ENCODE measurements at regions not wholly inside any gene's neighbourhood (a gene's known extent, or its start where the extent isn't known, plus 50 kb on each side); places are given as distances from the start of the nearest gene placed in this dataset.

DNA sequence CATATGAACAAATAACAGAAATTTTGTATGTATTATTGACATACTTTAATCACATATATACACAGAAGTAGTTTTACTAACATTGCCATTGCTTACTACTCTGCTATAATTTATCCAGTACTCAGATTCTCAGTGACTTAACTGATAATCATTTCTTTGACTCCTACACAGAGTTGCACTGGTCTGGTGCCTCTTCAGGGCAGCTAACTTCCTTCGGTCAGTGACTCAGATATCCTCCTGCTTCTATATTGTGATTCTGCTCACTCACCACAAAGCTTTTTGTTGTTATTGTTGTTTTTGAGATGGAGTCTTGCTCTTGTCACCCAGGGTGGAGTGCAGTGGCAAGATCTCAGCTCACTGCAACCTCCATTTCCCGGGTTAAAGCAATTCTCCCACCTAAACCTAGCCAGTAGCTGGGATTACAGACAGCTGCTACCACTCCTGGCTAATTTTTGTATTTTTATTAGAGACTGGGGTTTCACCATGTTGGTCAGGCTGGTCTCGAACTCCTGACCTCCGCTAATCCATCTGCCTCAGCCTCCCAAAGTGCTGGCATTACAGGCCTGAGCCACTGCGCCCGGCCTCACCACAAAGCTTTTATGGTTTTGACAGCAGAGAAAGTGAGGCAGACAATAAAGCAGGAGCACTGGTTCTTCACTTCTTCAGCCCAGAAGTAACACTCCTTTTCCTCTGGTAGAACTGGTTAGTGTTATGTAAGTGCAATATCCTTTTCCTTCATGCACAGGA is 499.3 kb downstream of the EPHA5 start:
- Histone ChIP-seq H3K36me3 (no peaks in the 10 kb centered on the region), H3K27me3 (no peaks in the 10 kb centered on the region), H3K9me3 (no peaks in the 10 kb centered on the region), H3K4me3 (ENCODE audit: low read depth, low read length) (no peak overlapping the region), H3K4me1 (no peaks in the 10 kb centered on the region)
- TF ChIP-seq, protein P1, sequence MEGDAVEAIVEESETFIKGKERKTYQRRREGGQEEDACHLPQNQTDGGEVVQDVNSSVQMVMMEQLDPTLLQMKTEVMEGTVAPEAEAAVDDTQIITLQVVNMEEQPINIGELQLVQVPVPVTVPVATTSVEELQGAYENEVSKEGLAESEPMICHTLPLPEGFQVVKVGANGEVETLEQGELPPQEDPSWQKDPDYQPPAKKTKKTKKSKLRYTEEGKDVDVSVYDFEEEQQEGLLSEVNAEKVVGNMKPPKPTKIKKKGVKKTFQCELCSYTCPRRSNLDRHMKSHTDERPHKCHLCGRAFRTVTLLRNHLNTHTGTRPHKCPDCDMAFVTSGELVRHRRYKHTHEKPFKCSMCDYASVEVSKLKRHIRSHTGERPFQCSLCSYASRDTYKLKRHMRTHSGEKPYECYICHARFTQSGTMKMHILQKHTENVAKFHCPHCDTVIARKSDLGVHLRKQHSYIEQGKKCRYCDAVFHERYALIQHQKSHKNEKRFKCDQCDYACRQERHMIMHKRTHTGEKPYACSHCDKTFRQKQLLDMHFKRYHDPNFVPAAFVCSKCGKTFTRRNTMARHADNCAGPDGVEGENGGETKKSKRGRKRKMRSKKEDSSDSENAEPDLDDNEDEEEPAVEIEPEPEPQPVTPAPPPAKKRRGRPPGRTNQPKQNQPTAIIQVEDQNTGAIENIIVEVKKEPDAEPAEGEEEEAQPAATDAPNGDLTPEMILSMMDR (IDR thresholded peaks at IDR 0.05; ENCODE audit: low read depth, low read length) = no peak
- no peak for DNase-seq

DNA sequence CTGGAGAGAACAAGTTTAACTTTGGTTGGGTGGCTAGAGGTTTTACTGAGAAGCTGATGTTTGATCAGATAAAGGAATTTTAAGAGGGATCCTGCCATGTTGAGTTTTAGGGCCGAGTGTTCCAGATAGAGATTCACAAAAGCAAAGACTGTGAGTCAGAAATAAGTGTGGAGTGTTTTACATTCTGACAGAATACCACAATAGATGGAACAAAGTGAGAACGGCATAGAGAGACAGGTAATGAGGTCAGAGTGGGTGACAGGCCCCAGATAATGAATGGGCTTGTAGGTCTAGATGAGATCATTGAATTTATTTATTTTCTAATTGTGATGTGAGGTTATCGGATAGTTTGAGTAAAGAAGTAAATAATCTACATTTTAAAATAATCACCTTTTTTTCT is 502.6 kb downstream of the EPHA5 start:
- H3K4me3 ChIP-seq (ENCODE audit: low read depth, low read length) = no peak overlapping the region
- H3K4me1 ChIP-seq = no peaks in the 10 kb centered on the region
- DNase-seq = no peak
- no peaks in the 10 kb centered on the region for H3K36me3 ChIP-seq
- TF ChIP-seq, protein P1 (IDR thresholded peaks at IDR 0.05; ENCODE audit: low read depth, low read length) = no peak
- no peaks in the 10 kb centered on the region for H3K9me3 ChIP-seq
- H3K27me3 ChIP-seq = no peaks in the 10 kb centered on the region

DNA sequence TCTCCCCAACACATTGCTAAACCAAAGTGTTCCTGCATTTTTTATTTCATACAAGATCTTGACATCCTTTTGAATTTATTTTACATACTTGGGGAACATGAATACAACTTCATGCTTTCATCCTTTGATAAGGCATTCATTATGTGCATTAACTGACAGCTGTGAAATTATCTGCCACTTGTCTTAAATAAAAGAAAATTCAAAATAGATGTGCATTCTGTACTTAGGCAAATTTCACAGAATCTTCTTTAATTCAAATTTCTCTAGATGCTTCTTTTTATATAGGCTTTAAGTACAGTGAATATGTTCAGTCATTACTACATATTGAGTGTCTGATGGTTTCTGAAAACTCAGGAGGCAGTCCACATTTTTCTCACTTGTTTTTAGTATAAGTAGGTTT is 518.1 kb downstream of the EPHA5 start:
- Histone ChIP-seq H3K4me3 (ENCODE audit: low read depth, low read length) (no peak overlapping the region), H3K36me3 (no peaks in the 10 kb centered on the region), H3K4me1 (no peaks in the 10 kb centered on the region), H3K9me3 (no peaks in the 10 kb centered on the region), H3K27me3 (no peaks in the 10 kb centered on the region)
- no peak for DNase-seq
- TF ChIP-seq, protein P1 (IDR thresholded peaks at IDR 0.05; ENCODE audit: low read depth, low read length) = no peak

DNA sequence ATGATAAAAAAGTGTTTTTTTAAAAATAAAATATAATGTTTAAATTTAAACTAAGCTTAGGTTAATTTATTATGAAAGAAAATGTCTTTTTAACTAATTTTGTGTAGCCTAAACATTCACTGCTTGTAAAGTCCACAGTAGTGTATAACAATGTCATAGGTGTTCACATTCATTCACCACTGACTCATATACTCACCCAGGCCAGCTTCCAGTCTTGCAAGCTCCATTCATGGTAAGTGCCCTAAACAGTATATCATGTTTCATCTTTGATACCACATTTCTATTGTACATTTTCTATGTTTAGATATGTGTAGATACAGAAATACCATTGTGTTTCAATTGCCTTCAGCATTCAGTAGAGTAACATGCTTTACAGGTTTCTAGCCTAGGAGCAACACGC is 530.3 kb downstream of the EPHA5 start:
- H3K4me3 ChIP-seq (ENCODE audit: low read depth, low read length) = no peak overlapping the region
- H3K4me1 ChIP-seq = no peaks in the 10 kb centered on the region
- no peak for DNase-seq
- no peaks in the 10 kb centered on the region for H3K36me3 ChIP-seq
- TF ChIP-seq, protein P1 (IDR thresholded peaks at IDR 0.05; ENCODE audit: low read depth, low read length) = no peak
- H3K27me3 ChIP-seq = no peaks in the 10 kb centered on the region
- H3K9me3 ChIP-seq = no peaks in the 10 kb centered on the region

DNA sequence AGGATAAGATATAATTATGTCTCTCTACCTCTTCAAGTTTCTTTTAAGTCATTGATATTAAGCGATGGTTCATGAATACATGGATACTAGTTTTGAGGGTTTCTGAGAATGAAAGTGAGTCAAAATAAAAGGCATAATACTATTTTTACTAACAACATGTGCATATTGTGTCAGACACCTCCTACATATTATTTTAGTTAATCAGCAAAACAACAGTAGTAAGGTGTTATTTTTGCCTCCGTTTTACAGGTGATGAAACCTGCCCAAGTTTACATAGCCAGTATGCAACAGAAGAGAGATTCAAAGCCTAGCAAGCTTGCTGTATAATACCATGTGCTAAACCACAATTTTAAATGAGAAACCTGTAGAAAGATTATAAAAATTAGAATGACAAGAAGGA is 544.1 kb downstream of the EPHA5 start:
- TF ChIP-seq, protein P1 (IDR thresholded peaks at IDR 0.05; ENCODE audit: low read depth, low read length) = no peak
- H3K4me3 ChIP-seq (ENCODE audit: low read depth, low read length) = no peak overlapping the region
- H3K4me1 ChIP-seq = no peaks in the 10 kb centered on the region
- no peaks in the 10 kb centered on the region for H3K36me3 ChIP-seq
- no peak for DNase-seq
- no peaks in the 10 kb centered on the region for H3K9me3 ChIP-seq
- no peaks in the 10 kb centered on the region for H3K27me3 ChIP-seq

DNA sequence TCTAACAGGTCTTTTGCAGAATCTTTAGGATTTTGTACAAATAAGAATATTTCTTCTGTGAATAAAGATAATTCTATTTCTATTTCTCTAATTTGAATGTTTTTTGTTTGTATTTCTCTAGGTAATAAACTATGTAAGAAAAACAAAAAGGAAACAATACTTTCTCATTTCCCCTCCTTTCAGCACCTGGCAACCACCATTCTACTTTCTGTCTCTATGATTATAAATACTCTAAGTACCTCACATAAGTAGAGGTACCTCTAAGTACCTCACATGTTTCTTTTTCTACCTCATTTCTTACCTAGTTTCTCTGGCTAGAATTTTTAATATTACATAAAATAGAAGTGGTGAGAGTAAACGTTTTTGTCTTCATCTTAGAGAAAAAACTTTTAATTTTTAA is 550.0 kb downstream of the EPHA5 start:
- no peaks in the 10 kb centered on the region for H3K9me3 ChIP-seq
- no peaks in the 10 kb centered on the region for H3K36me3 ChIP-seq
- H3K4me1 ChIP-seq = no peaks in the 10 kb centered on the region
- TF ChIP-seq, protein P1 (IDR thresholded peaks at IDR 0.05; ENCODE audit: low read depth, low read length) = no peak
- H3K4me3 ChIP-seq (ENCODE audit: low read depth, low read length) = no peak overlapping the region
- no peak for DNase-seq
- H3K27me3 ChIP-seq = no peaks in the 10 kb centered on the region
